HG03457 (cell line): ENCODE measurements at regions not wholly inside any gene's neighbourhood (a gene's known extent, or its start where the extent isn't known, plus 50 kb on each side); places are given as distances from the start of the nearest gene placed in this dataset.

Experiments used
- ATAC-seq: cut with Tn5 transposase; IDR thresholded peaks from one replicate; pipeline ENCODE4 v1.9.1; 2021; ENCODE audit warnings: moderate number of reproducible peaks; ENCODE audit not compliant: unreplicated experiment

GRCh38 chr10:89829262-89829886 lies 128.0 kb downstream of the KIF20B start:
- ATAC-seq, result no peak

GRCh38 chr10:89829887-89830269 lies 128.5 kb downstream of the KIF20B start:
- ATAC-seq, result no peak

- no peak for ATAC-seq
Observed at GRCh38 chr10:89830624-89831023, 129.2 kb downstream of the KIF20B start.

GRCh38 chr10:89836840-89837164 lies 135.4 kb downstream of the KIF20B start:
- no peak for ATAC-seq

- no peak for ATAC-seq
Observed at GRCh38 chr10:89837165-89838043, 136.0 kb downstream of the KIF20B start.

- no peak for ATAC-seq
Observed at GRCh38 chr10:89838044-89838615, 136.7 kb downstream of the KIF20B start.

- no peak for ATAC-seq
Observed at GRCh38 chr10:89845541-89846280, 144.3 kb downstream of the KIF20B start.

- no peak for ATAC-seq
Observed at GRCh38 chr10:89846281-89846630, 144.9 kb downstream of the KIF20B start.

- no peak for ATAC-seq
Observed at GRCh38 chr10:89846786-89847185, 145.4 kb downstream of the KIF20B start.

- ATAC-seq, result no peak
Observed at GRCh38 chr10:89852872-89853271, 151.5 kb downstream of the KIF20B start.

GRCh38 chr10:89853781-89854191 lies 152.4 kb downstream of the KIF20B start:
- ATAC-seq, result no peak

- no peak for ATAC-seq
Observed at GRCh38 chr10:89857431-89858042, 156.1 kb downstream of the KIF20B start.

GRCh38 chr10:89861199-89861573 lies 159.8 kb downstream of the KIF20B start:
- ATAC-seq, result no peak

- ATAC-seq, result no peak
Observed at GRCh38 chr10:89861584-89862301, 160.4 kb downstream of the KIF20B start.

- ATAC-seq, result no peak
Observed at GRCh38 chr10:89867964-89868363, 166.6 kb downstream of the KIF20B start.

GRCh38 chr10:89869180-89869579 lies 167.8 kb downstream of the KIF20B start:
- no peak for ATAC-seq

GRCh38 chr10:89869592-89870156 lies 168.3 kb downstream of the KIF20B start:
- ATAC-seq, result no peak

- ATAC-seq, result no peak
Observed at GRCh38 chr10:89870936-89871335, 169.5 kb downstream of the KIF20B start.

- ATAC-seq, result peak; percentile 82
Observed at GRCh38 chr10:89873055-89873454, 171.7 kb downstream of the KIF20B start.

- no peak for ATAC-seq
Observed at GRCh38 chr10:89875557-89875956, 174.2 kb downstream of the KIF20B start.
